GM12878 (cell line): ENCODE measurements at regions not wholly inside any gene's neighbourhood (a gene's known extent, or its start where the extent isn't known, plus 50 kb on each side); places are given as distances from the start of the nearest gene placed in this dataset.
"Not testable (repeated sequence)": the region's sequence is repeated elsewhere in the genome, so short reads cannot be mapped to it uniquely, and the experiment has no call there.

Source experiments
- ATAC-seq: fragments of 200-7000 bp; cut with Tn5 transposase; 3 replicates; pipeline ENCODE4 v1.9.1; 2020; ENCODE audit warnings: mild to moderate bottlenecking, moderate library complexity
- BruUV-seq: library from RNA; stranded (reverse); fragments of 400-500 nt; replicated peaks from 2 replicates; lab custom pipeline; 2021; lab: Mats Ljungman, UMichigan
- CTCF ChIA-PET: fragments of 300-600 bp; sonication (Branson Sonifier 250); formaldehyde crosslinking; extraction: SDS; loops from one replicate; lab custom pipeline; 2021; ENCODE audit warnings: inconsistent platforms; lab: Yijun Ruan, JAX
- POLR2A ChIA-PET: fragments of 350-600 bp; formaldehyde crosslinking; extraction: SDS; loops from one replicate; lab custom pipeline; 2021; ENCODE audit warnings: inconsistent platforms; lab: Charles Lee
- RAD21 ChIA-PET: fragments of 300-600 bp; sonication (Branson Sonifier 250); formaldehyde crosslinking; loops from one replicate; lab custom pipeline; 2023; ENCODE audit warnings: antibody characterized with exemption; ENCODE audit not compliant: unreplicated experiment; lab: Charles Lee
- SMC1A ChIA-PET: fragments of 300-600 bp; sonication (Branson Sonifier 250); formaldehyde crosslinking; loops from one replicate; lab custom pipeline; 2023; ENCODE audit not compliant: unreplicated experiment, uncharacterized antibody; lab: Charles Lee
- DNase-seq: peaks from one replicate; pipeline ENCODE4 v3.0.0-alpha.2; 2011; ENCODE audit warnings: low read depth, low spot score
- FAIRE-seq: peaks from 3 replicates; lab custom pipeline; 2011; peaks lifted over from hg19 to GRCh38; lab: Jason Lieb, UNC
- H2AFZ ChIP-seq: 2 replicates; pipeline ENCODE4 v1.6.0; 2011; ENCODE audit warnings: low read depth, low read length, control low read depth; ENCODE audit not compliant: control insufficient read depth
- H3K27ac ChIP-seq: 2 replicates; pipeline ENCODE4 v1.5.1; 2011; ENCODE audit warnings: control low read depth; ENCODE audit not compliant: control insufficient read depth, insufficient read depth
- H3K27me3 ChIP-seq, 2 experiments: replicated peaks in 1 of 2; 2 replicates each; pipeline versions ENCODE4 v1.6.0 to v1.6.1; 2011; ENCODE audit warnings: low read length in 1 of 2; ENCODE audit not compliant: control insufficient read depth in 2 of 2, insufficient read depth in 2 of 2
- H3K36me3 ChIP-seq, 2 experiments: 2 replicates each; pipeline ENCODE4 v1.5.1; 2011; ENCODE audit warnings: low read length in 1 of 2; ENCODE audit not compliant: control insufficient read depth in 2 of 2, insufficient read depth in 2 of 2
- H3K4me1 ChIP-seq: 2 replicates; pipeline ENCODE4 v1.6.1; 2011; ENCODE audit warnings: mild to moderate bottlenecking, low read length, moderate library complexity, mixed read lengths; ENCODE audit not compliant: control insufficient read depth, insufficient read depth
- H3K4me2 ChIP-seq: 2 replicates; pipeline ENCODE4 v1.6.0; 2011; ENCODE audit warnings: control low read depth; ENCODE audit not compliant: control insufficient read depth, insufficient read depth
- H3K4me3 ChIP-seq: fragments of 200-600 bp; sonication (generic); 2 replicates; pipeline ENCODE4 v1.5.1; 2016
- H3K79me2 ChIP-seq: 2 replicates; pipeline ENCODE4 v1.6.0; 2011; ENCODE audit warnings: low read length; ENCODE audit not compliant: control insufficient read depth, insufficient read depth
- H3K9ac ChIP-seq: 2 replicates; pipeline ENCODE4 v1.8.0; 2011; ENCODE audit warnings: low read length, control low read depth, mixed read lengths; ENCODE audit not compliant: control insufficient read depth, insufficient read depth
- H3K9me3 ChIP-seq: replicated peaks from 3 replicates; pipeline ENCODE4 v1.5.1; 2011; ENCODE audit warnings: mild to moderate bottlenecking, low read length; ENCODE audit not compliant: control insufficient read depth, insufficient read depth
- H4K20me1 ChIP-seq: 2 replicates; pipeline ENCODE4 v1.6.0; 2011; ENCODE audit not compliant: control insufficient read depth, insufficient read depth
- BACH1 ChIP-seq: fragments of 450-650 bp; IDR thresholded peaks from 2 replicates; pipeline ENCODE4 v1.6.1; 2017; ENCODE audit warnings: mild to moderate bottlenecking, borderline replicate concordance
- TBL1XR1 ChIP-seq: IDR thresholded peaks from 2 replicates; pipeline ENCODE4 v1.6.1; 2012; ENCODE audit warnings: low read depth, low read length, improper control_type of control experiment
- TCF12 ChIP-seq: IDR thresholded peaks from 2 replicates; pipeline ENCODE4 v1.6.1; 2011; ENCODE audit warnings: low read depth, mild to moderate bottlenecking, low read length
- ZNF687 ChIP-seq: fragments of 450-650 bp; IDR thresholded peaks from 2 replicates; pipeline ENCODE4 v1.6.1; 2017; ENCODE audit warnings: mild to moderate bottlenecking, moderate library complexity
- WGBS: methylation state at CpG from one replicate; pipeline ENCODE4 v1.1.6; 2016; ENCODE audit warnings: low lambda C conversion rate; ENCODE audit not compliant: insufficient replicate concordance, insufficient coverage; ENCODE audit errors: missing lambda C conversion rate; 5-methylcytosine and 5-hydroxymethylcytosine counted together
- in situ Hi-C: fragments of 300-500 bp; cut with MboI; formaldehyde crosslinking; loops from 9 replicates; pipeline ENCODE4 v1.14.3; 2018; ENCODE audit warnings: mixed read lengths
- intact Hi-C: fragments of 100-400 bp; cut with micrococcal nuclease; formaldehyde crosslinking; loops from one replicate; pipeline ENCODE4 v1.14.2; 2022; ENCODE audit not compliant: unreplicated experiment

- no peak for TF ChIP-seq ZNF687
These were observed 283.8 kb downstream of the CXCL12 start (continued) for GRCh38 chr10:44101082-44101481.

GRCh38 chr10:44099511-44099910 lies 285.4 kb downstream of the CXCL12 start:
- no peak overlapping the region for H3K4me2 ChIP-seq
- no peak for TF ChIP-seq BACH1
- TF ChIP-seq TCF12, result no peak
- TF ChIP-seq TBL1XR1, result no peak
- FAIRE-seq (no peak), ATAC-seq (no peak), DNase-seq (no peak)
- ChIA-PET RAD21 (no interaction called here), POLR2A (no interaction called here), CTCF (no interaction called here), SMC1A (no interaction called here)
- no TSS peak for BruUV-seq
- no peaks in the 10 kb centered on the region for H3K4me1 ChIP-seq
- H3K27me3 ChIP-seq, result no peaks in the 10 kb centered on the region
- no peak overlapping the region for H3K4me3 ChIP-seq
- no peaks in the 10 kb centered on the region for H4K20me1 ChIP-seq
- in situ Hi-C loops, result no loop called here
- H2AFZ ChIP-seq, result no peak overlapping the region
- no peak overlapping the region for H3K9ac ChIP-seq
- H3K27ac ChIP-seq, result no peak overlapping the region
- 77% methylated on average over 2 of the region's 2 CpGs for WGBS
- intact Hi-C loops, result no loop called here
- H3K9me3 ChIP-seq, result no peaks in the 10 kb centered on the region
- H3K36me3 ChIP-seq, result no peaks in the 10 kb centered on the region
- no peaks in the 10 kb centered on the region for H3K79me2 ChIP-seq

- H3K79me2 ChIP-seq, H2AFZ ChIP-seq, intact Hi-C loops, H3K36me3 ChIP-seq, H3K9ac ChIP-seq, DNase-seq, H3K4me1 ChIP-seq, H4K20me1 ChIP-seq, H3K9me3 ChIP-seq, BruUV-seq, H3K4me3 ChIP-seq, H3K27ac ChIP-seq, H3K4me2 ChIP-seq, FAIRE-seq, RAD21 ChIA-PET, POLR2A ChIA-PET, H3K27me3 ChIP-seq, in situ Hi-C loops, SMC1A ChIA-PET, CTCF ChIA-PET, ATAC-seq: not testable (repeated sequence)
- 50% methylated on average over 4 of the region's 4 CpGs for WGBS
These were observed 288.7 kb downstream of the CXCL12 start for GRCh38 chr10:44096217-44096616.
